ENCODE measurements at regions not wholly inside any gene's neighbourhood (a gene's known extent, or its start where the extent isn't known, plus 50 kb on each side); places are given as distances from the start of the nearest gene placed in this dataset.
A peak's percentile ranks its signal among the peaks of the same experiment; 100 is the strongest.

- DNase-seq (ENCODE audit: low spot score) (no peak), FAIRE-seq (no peak), ATAC-seq (no peak)
- no peaks in the 10 kb centered on the region for H4K20me1 ChIP-seq (ENCODE audit: insufficient read depth, low read length)
- peaks cover 0 to 30% of the 10 kb centered on the region in 2 experiments; a peak in 2 of 5 replicates for H3K27me3 ChIP-seq (ENCODE audit: control insufficient read depth in 1 of 2, insufficient read depth in 2 of 2, low read length in 2 of 2)
- H2AFZ ChIP-seq (ENCODE audit: low read length) = no peak overlapping the region
- no peak overlapping the region for H3K4me2 ChIP-seq (ENCODE audit: low read depth, low read length)
- peaks cover 21% of the 10 kb centered on the region for H3K4me1 ChIP-seq (ENCODE audit: insufficient read depth, low read length)
- BruUV-seq (replicated peaks) = no TSS peak
- in situ Hi-C loops (cut with HindIII; ENCODE audit: extremely low pct_ligation_motif_present, low pct_unique_long_range_greater_than_20kb) (loop anchor here (25.0 kb wide), 1 partner anchor 592 kb away; no protein-coding TSS in a partner anchor), intact Hi-C loops (cut with micrococcal nuclease; ENCODE audit: unreplicated experiment) (loop anchor here (2.0 kb wide), 1 partner anchor 585 kb away; no protein-coding TSS in a partner anchor)
- WGBS (ENCODE audit: low lambda C conversion rate) = 71% methylated on average over 1 of the region's 1 CpG
- H3K4me3 ChIP-seq (replicated peaks in 1 of 3; ENCODE audit: insufficient read depth in 1 of 3, low read depth in 2 of 3, low read length in 3 of 3) = no peak overlapping the region
- H3K9ac ChIP-seq (ENCODE audit: insufficient read depth, low read depth, low read length) = no peak overlapping the region
- no peaks in the 10 kb centered on the region for H3K36me3 ChIP-seq (replicated peaks in 1 of 2; ENCODE audit: control insufficient read depth in 1 of 2, insufficient read depth in 2 of 2, low read length in 2 of 2)
- CTCF ChIA-PET (ENCODE audit: low intra/inter-chr PET ratio, low total read pairs) = no interaction called here
- H3K79me2 ChIP-seq (ENCODE audit: insufficient read depth, low read length) = no peaks in the 10 kb centered on the region
- no peak for TF ChIP-seq KDM1A (CRISPR knock-in tag; IDR thresholded peaks at IDR 0.05)
- POLR2A ChIA-PET = no interaction called here
- no peak overlapping the region for H3K27ac ChIP-seq (ENCODE audit: extremely low read length, insufficient read depth, low read length)
- H3K9me3 ChIP-seq (ENCODE audit: low read length) = no peaks in the 10 kb centered on the region
Measured at GRCh38 chr10:128854204-128854603, 612.8 kb upstream of the MGMT start.

- no peaks in the 10 kb centered on the region for H3K36me3 ChIP-seq (replicated peaks in 1 of 2; ENCODE audit: control insufficient read depth in 1 of 2, insufficient read depth in 2 of 2, low read length in 2 of 2)
- in situ Hi-C loops (cut with HindIII; ENCODE audit: extremely low pct_ligation_motif_present, low pct_unique_long_range_greater_than_20kb) (loop anchor here (25.0 kb wide), 1 partner anchor 593 kb away; no protein-coding TSS in a partner anchor), intact Hi-C loops (cut with micrococcal nuclease; ENCODE audit: unreplicated experiment) (loop anchor here (2.0 to 5.0 kb wide), 2 partner anchors 223 to 586 kb away; no protein-coding TSS in a partner anchor)
- CTCF ChIA-PET (ENCODE audit: low intra/inter-chr PET ratio, low total read pairs) = no interaction called here
- H2AFZ ChIP-seq (ENCODE audit: low read length) = no peak overlapping the region
- H3K27me3 ChIP-seq (ENCODE audit: control insufficient read depth in 1 of 2, insufficient read depth in 2 of 2, low read length in 2 of 2) = peaks cover 0 to 27% of the 10 kb centered on the region in 2 experiments; a peak in 2 of 5 replicates
- no peak overlapping the region for H3K4me3 ChIP-seq (replicated peaks in 1 of 3; ENCODE audit: insufficient read depth in 1 of 3, low read depth in 2 of 3, low read length in 3 of 3)
- H3K4me2 ChIP-seq (ENCODE audit: low read depth, low read length) = no peak overlapping the region
- BruUV-seq (replicated peaks) = no TSS peak
- no peak overlapping the region for H3K9ac ChIP-seq (ENCODE audit: insufficient read depth, low read depth, low read length)
- peaks cover 21% of the 10 kb centered on the region for H3K4me1 ChIP-seq (ENCODE audit: insufficient read depth, low read length)
- no peaks in the 10 kb centered on the region for H3K9me3 ChIP-seq (ENCODE audit: low read length)
- DNase-seq (ENCODE audit: low spot score) = peak; percentile 70
- POLR2A ChIA-PET = no interaction called here
- FAIRE-seq = peak; percentile 81
- ATAC-seq = peak; percentile 97
- H3K79me2 ChIP-seq (ENCODE audit: insufficient read depth, low read length) = no peaks in the 10 kb centered on the region
- WGBS (ENCODE audit: low lambda C conversion rate) = 0% methylated on average over 5 of the region's 5 CpGs
- H3K27ac ChIP-seq (ENCODE audit: extremely low read length, insufficient read depth, low read length) = no peak overlapping the region
- no peaks in the 10 kb centered on the region for H4K20me1 ChIP-seq (ENCODE audit: insufficient read depth, low read length)
- TF ChIP-seq ZBTB7A (CRISPR knock-in tag; IDR thresholded peaks at IDR 0.05) = no peak
- TF ChIP-seq RXRB (CRISPR knock-in tag; IDR thresholded peaks at IDR 0.05; ENCODE audit: borderline replicate concordance) = no peak
- TF ChIP-seq CTCF (CRISPR knock-in tag; IDR thresholded peaks at IDR 0.05) = no peak
- no peak for TF ChIP-seq REL (CRISPR knock-in tag; conservative IDR thresholded peaks at IDR 0.05)
- no peak for TF ChIP-seq ZNF451 (CRISPR knock-in tag; IDR thresholded peaks at IDR 0.05)
- TF ChIP-seq SOX5 (CRISPR knock-in tag; IDR thresholded peaks at IDR 0.05; ENCODE audit: borderline replicate concordance) = peak; percentile 87
- no peak for TF ChIP-seq ZNF430 (CRISPR knock-in tag; IDR thresholded peaks at IDR 0.05)
- no peak for TF ChIP-seq ZNF441 (CRISPR knock-in tag; IDR thresholded peaks at IDR 0.05; ENCODE audit: borderline replicate concordance)
- TF ChIP-seq RAD51 (IDR thresholded peaks at IDR 0.05; ENCODE audit: borderline replicate concordance) = no peak
- TF ChIP-seq ZNF773 (CRISPR knock-in tag; IDR thresholded peaks at IDR 0.05; ENCODE audit: borderline replicate concordance) = no peak
- peak; percentile 51; the same call in 1 of the 2 replicates for TF ChIP-seq ZNF331 (CRISPR knock-in tag; IDR thresholded peaks at IDR 0.05)
- peak; percentile 85 for TF ChIP-seq TEAD3 (CRISPR knock-in tag; optimal IDR thresholded peaks at IDR 0.05; ENCODE audit: borderline replicate concordance)
- no peak for TF ChIP-seq ZBTB26 (CRISPR knock-in tag; IDR thresholded peaks at IDR 0.05; ENCODE audit: borderline replicate concordance)
- no peak for TF ChIP-seq ZNF496 (CRISPR knock-in tag; IDR thresholded peaks at IDR 0.05; ENCODE audit: insufficient replicate concordance)
- TF ChIP-seq ZNF18 (CRISPR knock-in tag; IDR thresholded peaks at IDR 0.05; ENCODE audit: insufficient replicate concordance) = no peak
Measured at GRCh38 chr10:128854963-128855362, 612.1 kb upstream of the MGMT start.

Measured in HepG2 (cell line).